H1 (cell line): ENCODE measurements at regions not wholly inside any gene's neighbourhood (a gene's known extent, or its start where the extent isn't known, plus 50 kb on each side); places are given as distances from the start of the nearest gene placed in this dataset.

Experiments used
- CTCF ChIA-PET: fragments of 300-600 bp; sonication (Branson Sonifier 250); formaldehyde crosslinking; loops from one replicate; lab custom pipeline; 2021; ENCODE audit not compliant: partially characterized antibody; lab: Charles Lee
- POLR2A ChIA-PET: fragments of 300-600 bp; sonication (Branson Sonifier 250); formaldehyde crosslinking; loops from one replicate; lab custom pipeline; 2021; ENCODE audit warnings: inconsistent platforms; ENCODE audit not compliant: partially characterized antibody; lab: Charles Lee
- DNase-seq, 2 experiments: peaks; one replicate each; pipeline versions ENCODE4 v3.0.0 to v3.0.0-alpha.2; 2010 to 2022; ENCODE audit warnings: low spot score in 2 of 2, low read depth in 1 of 2, mixed read lengths in 1 of 2
- FAIRE-seq: peaks from 2 replicates; lab custom pipeline; 2011; peaks lifted over from hg19 to GRCh38; lab: Jason Lieb, UNC
- H2AFZ ChIP-seq: 2 replicates; pipeline ENCODE4 v1.8.1; 2012; ENCODE audit warnings: low read length, inconsistent platforms
- H2AK5ac ChIP-seq: 2 replicates; pipeline ENCODE4 v1.6.1; 2013; ENCODE audit warnings: low read depth, low read length
- H2BK120ac ChIP-seq: replicated peaks from 2 replicates; pipeline ENCODE3; 2013; ENCODE audit warnings: low read depth, low read length, inconsistent platforms
- H2BK12ac ChIP-seq: 2 replicates; pipeline ENCODE4 v1.6.1; 2013; ENCODE audit warnings: low read depth, low read length
- H2BK15ac ChIP-seq: 2 replicates; pipeline ENCODE4 v1.6.1; 2013; ENCODE audit warnings: low read length
- H2BK20ac ChIP-seq: 2 replicates; pipeline ENCODE4 v1.6.1; 2013; ENCODE audit warnings: low read length
- H2BK5ac ChIP-seq: 2 replicates; pipeline ENCODE4 v1.6.1; 2013; ENCODE audit warnings: low read depth, low read length
- H3K14ac ChIP-seq: 2 replicates; pipeline ENCODE4 v1.6.1; 2013; ENCODE audit warnings: inconsistent platforms; ENCODE audit not compliant: insufficient read length
- H3K18ac ChIP-seq: 2 replicates; pipeline ENCODE4 v1.6.1; 2013; ENCODE audit warnings: low read length; ENCODE audit errors: extremely low read depth
- H3K23ac ChIP-seq: 2 replicates; pipeline ENCODE4 v1.6.1; 2013; ENCODE audit warnings: inconsistent platforms; ENCODE audit not compliant: insufficient read length
- H3K23me2 ChIP-seq: 2 replicates; pipeline ENCODE4 v1.6.1; 2013; ENCODE audit warnings: low read depth, low read length
- H3K27ac ChIP-seq: 2 replicates; pipeline ENCODE4 v1.6.1; 2011; ENCODE audit warnings: low read depth, low read length, inconsistent platforms
- H3K27me3 ChIP-seq, 4 experiments: replicated peaks in 1 of 4; 1 replicate in 1 of 4; 2 replicates in 3 of 4; pipeline versions ENCODE4 v1.6.1 to v1.8.1; 2011 to 2013; ENCODE audit warnings: low read length in 3 of 4, mild to moderate bottlenecking in 3 of 4, inconsistent platforms in 2 of 4, mixed read lengths in 2 of 4, moderate library complexity in 1 of 4; ENCODE audit not compliant: control insufficient read depth in 3 of 4, insufficient read depth in 3 of 4; ENCODE audit errors: extremely low read depth in 1 of 4
- H3K36me3 ChIP-seq, 4 experiments: 2 replicates each; pipeline versions ENCODE4 v1.6.1 to v1.8.1; 2011 to 2013; ENCODE audit warnings: mild to moderate bottlenecking in 4 of 4, low read length in 3 of 4, moderate library complexity in 2 of 4, control low read depth in 1 of 4, inconsistent platforms in 1 of 4; ENCODE audit not compliant: insufficient read depth in 4 of 4, control insufficient read depth in 2 of 4
- H3K4ac ChIP-seq: replicated peaks from 2 replicates; pipeline ENCODE3; 2013; ENCODE audit warnings: low read length, low read depth, mixed read lengths, inconsistent platforms; ENCODE audit not compliant: insufficient read length
- H3K4me1 ChIP-seq, 4 experiments: replicated peaks in 1 of 4; 1 replicate in 1 of 4; 2 replicates in 3 of 4; pipeline versions ENCODE4 v1.6.1 to v1.8.1; 2011 to 2013; ENCODE audit warnings: low read length in 3 of 4, inconsistent platforms in 2 of 4, mixed read lengths in 1 of 4; ENCODE audit not compliant: insufficient read depth in 4 of 4, control insufficient read depth in 3 of 4
- H3K4me2 ChIP-seq, 2 experiments: 2 replicates each; pipeline versions ENCODE4 v1.6.1 to v1.8.1; 2011 to 2013; ENCODE audit warnings: low read depth in 2 of 2, low read length in 2 of 2, control low read depth in 1 of 2, inconsistent platforms in 1 of 2, mild to moderate bottlenecking in 1 of 2; ENCODE audit not compliant: insufficient read depth in 1 of 2
- H3K4me3 ChIP-seq, 4 experiments: fragments of 200-600, 300-600 bp in 1 of 4; sonication (generic), shearing (Covaris generic), sonication (Bioruptor Twin) in 1 of 4; 2 replicates each; pipeline versions ENCODE4 v1.5.1 to v1.8.1; 2011 to 2016; ENCODE audit warnings: low read length in 4 of 4, low read depth in 3 of 4, control low read depth in 2 of 4, inconsistent platforms in 2 of 4, mild to moderate bottlenecking in 2 of 4, mixed read lengths in 1 of 4, moderate library complexity in 1 of 4; ENCODE audit not compliant: insufficient read depth in 2 of 4; ENCODE audit errors: extremely low read depth in 1 of 4
- H3K56ac ChIP-seq: replicated peaks from 2 replicates; pipeline ENCODE3; 2013; ENCODE audit warnings: low read depth, mild to moderate bottlenecking, mixed read lengths, low read length, inconsistent platforms; ENCODE audit not compliant: insufficient read length
- H3K79me1 ChIP-seq: 2 replicates; pipeline ENCODE4 v1.6.1; 2013; ENCODE audit warnings: low read depth, low read length, control low read depth
- H3K79me2 ChIP-seq, 2 experiments: 2 replicates each; pipeline versions ENCODE4 v1.6.1 to v1.8.1; 2012 to 2013; ENCODE audit warnings: low read length in 2 of 2, mild to moderate bottlenecking in 2 of 2, inconsistent platforms in 1 of 2; ENCODE audit not compliant: insufficient read depth in 2 of 2, control insufficient read depth in 1 of 2
- H3K9ac ChIP-seq, 4 experiments: replicated peaks in 1 of 4; 1 replicate in 1 of 4; 2 replicates in 3 of 4; pipeline versions ENCODE4 v1.6.1 to v1.8.1; 2011 to 2013; ENCODE audit warnings: low read depth in 3 of 4, low read length in 3 of 4, control low read depth in 2 of 4, mild to moderate bottlenecking in 2 of 4, moderate library complexity in 2 of 4, inconsistent platforms in 1 of 4; ENCODE audit errors: extremely low read depth in 1 of 4
- H3K9me3 ChIP-seq, 2 experiments: 2 replicates each; pipeline versions ENCODE4 v1.6.1 to v1.8.1; 2012 to 2013; ENCODE audit warnings: mild to moderate bottlenecking in 2 of 2, moderate library complexity in 2 of 2, control low read depth in 1 of 2, inconsistent platforms in 1 of 2, low read depth in 1 of 2, low read length in 1 of 2, mixed read lengths in 1 of 2; ENCODE audit not compliant: insufficient read depth in 2 of 2
- H4K20me1 ChIP-seq, 2 experiments: replicated peaks in 1 of 2; 2 replicates each; pipeline versions ENCODE3 to v1.8.1; 2011 to 2013; ENCODE audit warnings: inconsistent platforms in 2 of 2, low read length in 2 of 2, mild to moderate bottlenecking in 1 of 2; ENCODE audit not compliant: insufficient read depth in 2 of 2, control insufficient read depth in 1 of 2
- H4K5ac ChIP-seq: 2 replicates; pipeline ENCODE4 v1.6.1; 2013; ENCODE audit warnings: low read length, low read depth, mixed read lengths, inconsistent platforms; ENCODE audit not compliant: insufficient read length
- H4K8ac ChIP-seq: 2 replicates; pipeline ENCODE4 v1.8.0; 2013; ENCODE audit warnings: mild to moderate bottlenecking, moderate library complexity, low read length, inconsistent platforms; ENCODE audit not compliant: insufficient read depth; ENCODE audit errors: extremely low read depth
- H4K91ac ChIP-seq: replicated peaks from 2 replicates; pipeline ENCODE3; 2013; ENCODE audit warnings: low read length, mixed read lengths, inconsistent platforms; ENCODE audit not compliant: insufficient read length
- BCL11A ChIP-seq, 2 experiments: IDR thresholded peaks; one replicate each; pipeline ENCODE4 v1.6.1; 2011; ENCODE audit warnings: low read depth in 2 of 2, low read length in 2 of 2, mild to moderate bottlenecking in 2 of 2
- CBX5 ChIP-seq: fragments of 300-800, 300-1000 bp; sonication (generic); IDR thresholded peaks from 2 replicates; pipeline ENCODE4 v1.7.1; 2016; ENCODE audit warnings: antibody characterized with exemption, low read length, low read depth
- CEBPB ChIP-seq: IDR thresholded peaks from 2 replicates; pipeline ENCODE4 v1.6.1; 2012; ENCODE audit warnings: low read depth, low read length
- CREB1 ChIP-seq: IDR thresholded peaks from 2 replicates; pipeline ENCODE4 v1.6.1; 2012; ENCODE audit warnings: inconsistent platforms
- HDAC2 ChIP-seq, 2 experiments: fragments of 300-600 bp in 1 of 2; sonication (generic) in 1 of 2; IDR thresholded peaks; 2 replicates each; pipeline ENCODE4 v1.6.1; 2011 to 2012; ENCODE audit warnings: low read depth in 2 of 2, low read length in 2 of 2, mild to moderate bottlenecking in 2 of 2, moderate library complexity in 2 of 2, borderline replicate concordance in 1 of 2, inconsistent platforms in 1 of 2
- MAX ChIP-seq: IDR thresholded peaks from 2 replicates; pipeline ENCODE4 v1.6.1; 2012; ENCODE audit warnings: inconsistent platforms
- RAD21 ChIP-seq, 2 experiments: IDR thresholded peaks in 1 of 2; conservative IDR thresholded peaks in 1 of 2; 2 replicates each; pipeline ENCODE4 v1.6.1; 2011; ENCODE audit warnings: low read depth in 2 of 2, low read length in 2 of 2, improper control_type of control experiment in 1 of 2, inconsistent platforms in 1 of 2, mild to moderate bottlenecking in 1 of 2, moderate library complexity in 1 of 2
- SP1 ChIP-seq: IDR thresholded peaks from 2 replicates; pipeline ENCODE4 v1.6.1; 2011; ENCODE audit warnings: low read depth, low read length
- TBP ChIP-seq: IDR thresholded peaks from 2 replicates; pipeline ENCODE4 v1.6.1; 2011; ENCODE audit warnings: low read depth, low read length, improper control_type of control experiment
- TCF12 ChIP-seq: IDR thresholded peaks from 2 replicates; pipeline ENCODE4 v1.6.1; 2011; ENCODE audit warnings: low read depth, mild to moderate bottlenecking, low read length
- YY1 ChIP-seq: IDR thresholded peaks from 2 replicates; pipeline ENCODE4 v1.6.1; 2011; ENCODE audit warnings: low read depth, mild to moderate bottlenecking, low read length
- WGBS, 2 experiments: shearing (Covaris generic) in 1 of 2; methylation state at CpG; one replicate each; pipeline versions ENCODE4 v1.1.6 to v1.1.7; 2013 to 2015; ENCODE audit warnings: low lambda C conversion rate in 2 of 2, mixed read lengths in 2 of 2, inconsistent platforms in 1 of 2, low coverage in 1 of 2, missing lambda C conversion rate in 1 of 2; ENCODE audit not compliant: insufficient replicate concordance in 2 of 2, insufficient coverage in 1 of 2, insufficient read length in 1 of 2; ENCODE audit errors: extremely low coverage in 1 of 2, missing lambda C conversion rate in 1 of 2; 5-methylcytosine and 5-hydroxymethylcytosine counted together
- TF ChIP-seq, protein P1 (sequence below): IDR thresholded peaks from 2 replicates; pipeline ENCODE4 v1.6.1; 2011; ENCODE audit warnings: low read depth, mild to moderate bottlenecking, low read length; ENCODE audit not compliant: insufficient read depth
- TF ChIP-seq, protein P2 (sequence below): IDR thresholded peaks from 2 replicates; pipeline ENCODE4 v1.6.1; 2011; ENCODE audit warnings: low read length, improper control_type of control experiment

GRCh38 chr5:125492977-125493376 lies 746.5 kb upstream of the ZNF608 start:
- Histone ChIP-seq H3K23me2 (no peaks in the 10 kb centered on the region), H2BK120ac (no peak overlapping the region), H3K18ac (no peak overlapping the region), H2BK15ac (peak overlapping the region; percentile 83; the same call in 1 of the 2 replicates), H4K91ac (no peak overlapping the region), H3K36me3 (peaks cover 0 to 4% (median 0%) of the 10 kb centered on the region in 4 experiments; a peak in 2 of 8 replicates), H4K5ac (no peak overlapping the region), H2AFZ (no peak overlapping the region), H3K9ac (no peak overlapping the region), H3K79me1 (no peaks in the 10 kb centered on the region), H2BK20ac (0 out of 2 replicates have a peak overlapping the region, but pooled peaks have one; percentile 15), H3K79me2 (no peaks in the 10 kb centered on the region), H3K23ac (no peak overlapping the region), H4K20me1 (no peaks in the 10 kb centered on the region), H3K14ac (no peak overlapping the region), H3K27me3 (no peaks in the 10 kb centered on the region), H3K4me1 (peaks cover 0 to 4% (median 1%) of the 10 kb centered on the region in 4 experiments; a peak in 1 of 7 replicates), H3K4me3 (no peak overlapping the region), H3K27ac (no peak overlapping the region), H2AK5ac (no peak overlapping the region; the same call in 1 of the 2 replicates), H3K4ac (no peak overlapping the region), H3K9me3 (peaks cover 3 to 9% of the 10 kb centered on the region in 2 experiments; a peak in 3 of 4 replicates), H3K56ac (no peak overlapping the region), H2BK12ac (peak overlapping the region; percentile 39; the same call in 1 of the 2 replicates), H4K8ac (no peak overlapping the region), H3K4me2 (no peak overlapping the region), H2BK5ac (no peak overlapping the region)
- CTCF ChIA-PET, result no interaction called here
- 100% methylated on average over 2 of the region's 2 CpGs; no CpG with 5 or more reads in 1 of the 2 experiments for WGBS, 2 experiments
- peak; percentile 7 for FAIRE-seq
- POLR2A ChIA-PET, result no interaction called here
- no peak for DNase-seq
- no peak for TF ChIP-seq YY1
- no peak for TF ChIP-seq CEBPB
- TF ChIP-seq CREB1, result no peak
- no peak for TF ChIP-seq SP1
- TF ChIP-seq TBP, result no peak
- no peak for TF ChIP-seq HDAC2 (IDR thresholded peaks at IDR 0.05; ENCODE audit: borderline replicate concordance in 1 of 2, low read depth in 2 of 2, low read length in 2 of 2)
- TF ChIP-seq CBX5, result no peak
- TF ChIP-seq RAD21 (IDR thresholded peaks at IDR 0.05 in 1 of 2, conservative IDR thresholded peaks at IDR 0.05 in 1 of 2; ENCODE audit: low read depth in 2 of 2, low read length in 2 of 2), result no peak
- TF ChIP-seq, protein P1, sequence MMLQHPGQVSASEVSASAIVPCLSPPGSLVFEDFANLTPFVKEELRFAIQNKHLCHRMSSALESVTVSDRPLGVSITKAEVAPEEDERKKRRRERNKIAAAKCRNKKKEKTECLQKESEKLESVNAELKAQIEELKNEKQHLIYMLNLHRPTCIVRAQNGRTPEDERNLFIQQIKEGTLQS, result no peak
- TF ChIP-seq TCF12, result no peak
- TF ChIP-seq BCL11A (IDR thresholded peaks at IDR 0.05; ENCODE audit: low read depth in 2 of 2, low read length in 2 of 2), result no peak
- no peak for TF ChIP-seq MAX
- TF ChIP-seq, protein P2, sequence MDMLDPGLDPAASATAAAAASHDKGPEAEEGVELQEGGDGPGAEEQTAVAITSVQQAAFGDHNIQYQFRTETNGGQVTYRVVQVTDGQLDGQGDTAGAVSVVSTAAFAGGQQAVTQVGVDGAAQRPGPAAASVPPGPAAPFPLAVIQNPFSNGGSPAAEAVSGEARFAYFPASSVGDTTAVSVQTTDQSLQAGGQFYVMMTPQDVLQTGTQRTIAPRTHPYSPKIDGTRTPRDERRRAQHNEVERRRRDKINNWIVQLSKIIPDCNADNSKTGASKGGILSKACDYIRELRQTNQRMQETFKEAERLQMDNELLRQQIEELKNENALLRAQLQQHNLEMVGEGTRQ, result no peak
